Prostate gland (tissue), 2 donors: ENCODE measurements at regions not wholly inside any gene's neighbourhood (a gene's known extent, or its start where the extent isn't known, plus 50 kb on each side); places are given as distances from the start of the nearest gene placed in this dataset.
"Not testable (repeated sequence)": the region's sequence is repeated elsewhere in the genome, so short reads cannot be mapped to it uniquely, and the experiment has no call there.

Source experiments
- DNase-seq: peaks from one replicate; pipeline ENCODE4 v3.0.0-alpha.2; 2019; ENCODE audit warnings: low spot score
- H3K27ac ChIP-seq, 2 donors: fragments of 200-600 bp; sonication (generic); 2 replicates each; pipeline ENCODE4 v1.5.1; 2017 to 2019
- H3K27me3 ChIP-seq: fragments of 200-600 bp; sonication (generic); replicated peaks from 2 replicates; pipeline ENCODE4 v1.5.1; 2019; ENCODE audit not compliant: insufficient read depth
- H3K36me3 ChIP-seq, 2 donors: fragments of 200-600 bp; sonication (generic); 1 replicate in 1 of 2; 2 replicates in 1 of 2; pipeline versions ENCODE4 v1.5.1 to v1.8.1; 2017 to 2019
- H3K4me1 ChIP-seq: fragments of 200-600 bp; sonication (generic); replicated peaks from 2 replicates; pipeline ENCODE4 v1.5.1; 2019
- H3K4me3 ChIP-seq, 2 donors: fragments of 200-600 bp; sonication (generic); 2 replicates each; pipeline ENCODE4 v1.5.1; 2017 to 2019
- H3K9me3 ChIP-seq: fragments of 200-600 bp; sonication (generic); 2 replicates; pipeline ENCODE4 v1.5.1; 2017
- CTCF ChIP-seq, 4 experiments: fragments of 200-600 bp in 2 of 4; fragments of 450-650 bp in 2 of 4; sonication (generic) in 2 of 4; IDR thresholded peaks; 1 replicate in 3 of 4; 2 replicates in 1 of 4; pipeline ENCODE4 v1.5.1; 2016 to 2019; ENCODE audit warnings: antibody characterized with exemption in 4 of 4, mild to moderate bottlenecking in 2 of 4, moderate library complexity in 2 of 4
- POLR2A ChIP-seq: fragments of 450-650 bp; IDR thresholded peaks from one replicate; pipeline ENCODE4 v1.6.1; 2016; ENCODE audit warnings: antibody characterized with exemption, mild to moderate bottlenecking
- POLR2AphosphoS5 ChIP-seq: sonication (generic); formaldehyde crosslinking; IDR thresholded peaks from one replicate; pipeline ENCODE4 v1.6.1; 2017; ENCODE audit warnings: antibody characterized with exemption
- WGBS: methylation state at CpG from one replicate; pipeline ENCODE4 v1.1.5; 2018; 5-methylcytosine and 5-hydroxymethylcytosine counted together
- intact Hi-C: fragments of 100-400 bp; cut with DNase I; formaldehyde crosslinking; loops from one replicate; pipeline ENCODE4 v1.14.2; 2022

GRCh38 chr1:115440733-115441132 lies 102.7 kb upstream of the NGF start:
- no peak overlapping the region for H3K4me3 ChIP-seq
- TF ChIP-seq POLR2A: no peak
- TF ChIP-seq CTCF (IDR thresholded peaks at IDR 0.05): no peak
- no peak for TF ChIP-seq POLR2AphosphoS5
- no peaks in the 10 kb centered on the region for H3K27me3 ChIP-seq
- H3K9me3 ChIP-seq: no peaks in the 10 kb centered on the region
- no peaks in the 10 kb centered on the region for H3K36me3 ChIP-seq
- no peak overlapping the region for H3K27ac ChIP-seq
- WGBS: 85% methylated on average over 2 of the region's 2 CpGs
- H3K4me1 ChIP-seq: no peaks in the 10 kb centered on the region
- intact Hi-C loops: no loop called here
- DNase-seq: no peak

GRCh38 chr1:115439520-115439919 lies 101.5 kb upstream of the NGF start:
- H3K36me3 ChIP-seq, DNase-seq, H3K27ac ChIP-seq, H3K27me3 ChIP-seq, H3K4me1 ChIP-seq, H3K9me3 ChIP-seq, intact Hi-C loops, H3K4me3 ChIP-seq: not testable (repeated sequence)
- WGBS: 97% methylated on average over 3 of the region's 3 CpGs

GRCh38 chr1:115437196-115437595 lies 99.1 kb upstream of the NGF start:
- H3K27ac ChIP-seq: no peak overlapping the region
- DNase-seq: no peak
- intact Hi-C loops: no loop called here
- H3K4me3 ChIP-seq: no peak overlapping the region
- TF ChIP-seq POLR2AphosphoS5 (no peak), CTCF (IDR thresholded peaks at IDR 0.05) (no peak), POLR2A (no peak)
- H3K27me3 ChIP-seq: no peaks in the 10 kb centered on the region
- no peaks in the 10 kb centered on the region for H3K36me3 ChIP-seq
- H3K4me1 ChIP-seq: no peaks in the 10 kb centered on the region
- WGBS: 62% methylated on average over 7 of the region's 7 CpGs
- H3K9me3 ChIP-seq: no peaks in the 10 kb centered on the region

GRCh38 chr1:115436596-115436995 lies 98.5 kb upstream of the NGF start:
- Histone ChIP-seq H3K4me3 (no peak overlapping the region), H3K27ac (no peak overlapping the region), H3K9me3 (no peaks in the 10 kb centered on the region), H3K27me3 (no peaks in the 10 kb centered on the region), H3K36me3 (no peaks in the 10 kb centered on the region), H3K4me1 (no peaks in the 10 kb centered on the region)
- intact Hi-C loops: no loop called here
- DNase-seq: no peak
- no peak for TF ChIP-seq CTCF (IDR thresholded peaks at IDR 0.05)
- TF ChIP-seq POLR2AphosphoS5: no peak
- TF ChIP-seq POLR2A: no peak

- H3K27ac ChIP-seq: no peak overlapping the region
Measured at GRCh38 chr1:115433483-115433882, 95.4 kb upstream of the NGF start.

More at GRCh38 chr1:115433483-115433882, 95.4 kb upstream of the NGF start:
- TF ChIP-seq POLR2A (no peak), CTCF (IDR thresholded peaks at IDR 0.05) (no peak), POLR2AphosphoS5 (no peak)
- intact Hi-C loops: no loop called here
- no peaks in the 10 kb centered on the region for H3K4me1 ChIP-seq
- WGBS: 77% methylated on average over 6 of the region's 6 CpGs
- H3K27me3 ChIP-seq: no peaks in the 10 kb centered on the region
- DNase-seq: no peak
- H3K36me3 ChIP-seq: no peaks in the 10 kb centered on the region
- H3K9me3 ChIP-seq: no peaks in the 10 kb centered on the region
- H3K4me3 ChIP-seq: no peak overlapping the region
